HepG2 (cell line): ENCODE measurements at regions not wholly inside any gene's neighbourhood (a gene's known extent, or its start where the extent isn't known, plus 50 kb on each side); places are given as distances from the start of the nearest gene placed in this dataset.
A peak's percentile ranks its signal among the peaks of the same experiment; 100 is the strongest.
"Not testable (repeated sequence)": the region's sequence is repeated elsewhere in the genome, so short reads cannot be mapped to it uniquely, and the experiment has no call there.

ENCODE experiments used
- ATAC-seq: fragments of 200-7000 bp; cut with Tn5 transposase; 3 replicates; pipeline ENCODE4 v1.9.1; 2020; ENCODE audit warnings: mild to moderate bottlenecking, moderate library complexity
- BruUV-seq: library from RNA; stranded (reverse); fragments of 400-500 nt; replicated peaks from 2 replicates; lab custom pipeline; 2021; lab: Mats Ljungman, UMichigan
- CTCF ChIA-PET: fragments of 300-600 bp; formaldehyde crosslinking; extraction: SDS; loops from one replicate; lab custom pipeline; 2021; ENCODE audit warnings: low total read pairs, inconsistent platforms, low intra/inter-chr PET ratio; lab: Yijun Ruan, JAX
- POLR2A ChIA-PET: fragments of 350-600 bp; sonication (Branson Sonifier 250); formaldehyde crosslinking; loops from one replicate; lab custom pipeline; 2020; ENCODE audit warnings: antibody characterized with exemption, inconsistent platforms; lab: Yijun Ruan, JAX
- DNase-seq: peaks from one replicate; pipeline ENCODE4 v3.0.0-alpha.2; 2015; ENCODE audit warnings: low spot score
- FAIRE-seq: peaks from 3 replicates; lab custom pipeline; 2011; peaks lifted over from hg19 to GRCh38; lab: Jason Lieb, UNC
- H2AFZ ChIP-seq: one replicate; pipeline ENCODE4 v1.6.1; 2011; ENCODE audit warnings: low read length, inconsistent platforms
- H3K27ac ChIP-seq: fragments of 300-600 bp; 3 replicates; pipeline ENCODE4 v1.8.0; 2011; ENCODE audit warnings: mixed run types, mild to moderate bottlenecking, mixed read lengths, low read length, inconsistent platforms; ENCODE audit not compliant: insufficient read depth; ENCODE audit errors: extremely low read length
- H3K27me3 ChIP-seq, 2 experiments: fragments of 200-600 bp in 1 of 2; 2 replicates in 1 of 2; 3 replicates in 1 of 2; pipeline versions ENCODE4 v1.6.0 to v1.8.0; 2011; ENCODE audit warnings: low read length in 2 of 2, mild to moderate bottlenecking in 2 of 2, moderate library complexity in 2 of 2, inconsistent platforms in 1 of 2; ENCODE audit not compliant: insufficient read depth in 2 of 2, control insufficient read depth in 1 of 2
- H3K36me3 ChIP-seq, 2 experiments: fragments of 200-600 bp in 1 of 2; replicated peaks in 1 of 2; 2 replicates in 1 of 2; 3 replicates in 1 of 2; pipeline versions ENCODE4 v1.5.1 to v1.8.0; 2011; ENCODE audit warnings: low read length in 2 of 2, inconsistent platforms in 1 of 2; ENCODE audit not compliant: insufficient read depth in 2 of 2, control insufficient read depth in 1 of 2
- H3K4me1 ChIP-seq: 2 replicates; pipeline ENCODE4 v1.5.1; 2012; ENCODE audit warnings: low read length, inconsistent platforms; ENCODE audit not compliant: insufficient read depth
- H3K4me2 ChIP-seq: 2 replicates; pipeline ENCODE4 v1.6.0; 2011; ENCODE audit warnings: low read depth, low read length, inconsistent platforms
- H3K4me3 ChIP-seq, 3 experiments: fragments of 200-600 bp in 1 of 3; sonication (generic), shearing (Covaris generic) in 1 of 3; replicated peaks in 1 of 3; 2 replicates each; pipeline ENCODE4 v1.5.1; 2011 to 2016; ENCODE audit warnings: low read length in 3 of 3, inconsistent platforms in 2 of 3, low read depth in 2 of 3, mild to moderate bottlenecking in 2 of 3, control low read depth in 1 of 3, mixed read lengths in 1 of 3; ENCODE audit not compliant: insufficient read depth in 1 of 3
- H3K79me2 ChIP-seq: one replicate; pipeline ENCODE4 v1.6.1; 2011; ENCODE audit warnings: low read length, inconsistent platforms; ENCODE audit not compliant: insufficient read depth
- H3K9ac ChIP-seq: 2 replicates; pipeline ENCODE4 v1.6.0; 2011; ENCODE audit warnings: mild to moderate bottlenecking, low read depth, low read length, inconsistent platforms; ENCODE audit not compliant: insufficient read depth
- H3K9me3 ChIP-seq: 2 replicates; pipeline ENCODE4 v1.5.1; 2012; ENCODE audit warnings: mild to moderate bottlenecking, low read length
- H4K20me1 ChIP-seq: 2 replicates; pipeline ENCODE4 v1.6.0; 2011; ENCODE audit warnings: inconsistent platforms, mild to moderate bottlenecking, low read length, moderate library complexity; ENCODE audit not compliant: insufficient read depth
- BHLHE40 ChIP-seq: IDR thresholded peaks from 2 replicates; pipeline ENCODE4 v1.6.1; 2011; ENCODE audit warnings: low read length, improper control_type of control experiment
- BRD4 ChIP-seq: sonication (generic); formaldehyde crosslinking; IDR thresholded peaks from 2 replicates; pipeline ENCODE4 v1.4.0; 2020; ENCODE audit warnings: missing genetic modification reagents
- E2F5 ChIP-seq: sonication (generic); formaldehyde crosslinking; conservative IDR thresholded peaks from 2 replicates; pipeline ENCODE4 v1.4.0; 2020; ENCODE audit warnings: missing genetic modification reagents
- FOXJ3 ChIP-seq: sonication (generic); formaldehyde crosslinking; IDR thresholded peaks from 2 replicates; pipeline ENCODE4 v1.4.0; 2020; ENCODE audit warnings: missing genetic modification reagents, mild to moderate bottlenecking, borderline replicate concordance
- MAFF ChIP-seq: IDR thresholded peaks from 2 replicates; pipeline ENCODE4 v1.6.1; 2011; ENCODE audit warnings: low read depth, low read length, improper control_type of control experiment
- MAFK ChIP-seq, 2 experiments: IDR thresholded peaks in 1 of 2; conservative IDR thresholded peaks in 1 of 2; 2 replicates each; pipeline ENCODE4 v1.6.1; 2011; ENCODE audit warnings: improper control_type of control experiment in 2 of 2, low read length in 2 of 2
- MTERF4 ChIP-seq: sonication (generic); formaldehyde crosslinking; IDR thresholded peaks from 2 replicates; pipeline ENCODE4 v1.8.0; 2023; ENCODE audit warnings: mild to moderate bottlenecking, missing genetic modification reagents
- NFIC ChIP-seq: IDR thresholded peaks from 2 replicates; pipeline ENCODE4 v1.6.1; 2012; ENCODE audit warnings: mild to moderate bottlenecking, low read length, inconsistent platforms
- NFYB ChIP-seq: sonication (generic); formaldehyde crosslinking; IDR thresholded peaks from 2 replicates; pipeline ENCODE4 v1.4.0; 2020; ENCODE audit warnings: missing genetic modification reagents
- TFDP2 ChIP-seq: sonication (generic); formaldehyde crosslinking; IDR thresholded peaks from 2 replicates; pipeline ENCODE4 v1.4.0; 2020; ENCODE audit warnings: missing genetic modification reagents
- ZFP36 ChIP-seq: fragments of 150-350 bp; IDR thresholded peaks from 2 replicates; pipeline ENCODE4 v1.6.1; 2018; ENCODE audit warnings: borderline replicate concordance, low read length, low read depth; ENCODE audit not compliant: partially characterized antibody
- ZNF280D ChIP-seq: sonication (generic); formaldehyde crosslinking; IDR thresholded peaks from 2 replicates; pipeline ENCODE4 v1.5.1; 2020; ENCODE audit warnings: mild to moderate bottlenecking, missing genetic modification reagents
- ZNF282 ChIP-seq: fragments of 450-650 bp; IDR thresholded peaks from 2 replicates; pipeline ENCODE4 v1.6.1; 2018; ENCODE audit not compliant: partially characterized antibody
- ZNF7 ChIP-seq: IDR thresholded peaks from 2 replicates; pipeline ENCODE4 v1.6.1; 2016; ENCODE audit warnings: missing biosample characterization, missing genetic modification reagents
- ZSCAN21 ChIP-seq: sonication (generic); formaldehyde crosslinking; IDR thresholded peaks from 2 replicates; pipeline ENCODE4 v1.8.0; 2022; ENCODE audit warnings: mild to moderate bottlenecking, missing genetic modification reagents, moderate library complexity, borderline replicate concordance
- WGBS: methylation state at CpG from one replicate; pipeline ENCODE4 v1.1.6; 2017; ENCODE audit warnings: low lambda C conversion rate; 5-methylcytosine and 5-hydroxymethylcytosine counted together
- in situ Hi-C: cut with HindIII; loops from 2 replicates; pipeline ENCODE4 v1.10.0; 2017; ENCODE audit warnings: low pct_unique_long_range_greater_than_20kb; ENCODE audit not compliant: extremely low pct_ligation_motif_present
- intact Hi-C: fragments of 100-400 bp; cut with micrococcal nuclease; formaldehyde crosslinking; loops from one replicate; pipeline ENCODE4 v1.10.0; 2022; ENCODE audit not compliant: unreplicated experiment

DNA sequence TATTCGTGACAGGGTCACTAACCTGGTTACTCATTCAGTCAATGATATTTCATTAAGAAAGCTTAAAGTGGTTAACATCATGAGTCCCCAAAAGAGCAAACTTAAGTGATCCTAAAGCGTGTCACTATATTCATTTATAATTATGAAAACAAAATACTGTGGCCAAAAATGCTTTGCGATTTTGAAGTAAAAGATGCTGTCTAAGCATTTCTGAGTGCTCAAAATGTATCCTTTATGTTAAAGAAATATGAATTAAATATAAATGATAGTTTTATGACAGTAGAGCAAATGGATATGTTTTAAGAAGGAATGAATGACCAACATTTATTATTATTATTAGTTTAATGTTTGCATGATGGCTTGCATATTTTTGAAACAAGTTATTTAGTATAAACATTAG is 72.6 kb upstream of the CDC42EP3 start:
- no peak for FAIRE-seq
- no peak for TF ChIP-seq ZNF282
- no peak for TF ChIP-seq FOXJ3
- no peak for TF ChIP-seq E2F5
- no peak for TF ChIP-seq ZNF280D
- TF ChIP-seq BRD4 (CRISPR knock-in tag) = no peak
- TF ChIP-seq TFDP2 (CRISPR knock-in tag) = no peak
- TF ChIP-seq MAFF = 0 out of 2 replicates have a peak, but pooled peaks have one; percentile 20
- no peak for TF ChIP-seq ZNF7 (CRISPR knock-in tag)
- TF ChIP-seq MTERF4 = no peak
- TF ChIP-seq NFYB (CRISPR knock-in tag) = no peak
- no peak for TF ChIP-seq NFIC
- TF ChIP-seq ZFP36 = no peak
- peak; percentile 20 to 69; a peak in 2 of 4 replicates for TF ChIP-seq MAFK (conservative IDR thresholded peaks at IDR 0.05 in 1 of 2, IDR thresholded peaks at IDR 0.05 in 1 of 2; ENCODE audit: low read length in 2 of 2)
- TF ChIP-seq BHLHE40 = no peak
- no peak for TF ChIP-seq ZSCAN21 (CRISPR knock-in tag)
- Histone ChIP-seq H3K4me3 (no peak overlapping the region), H3K9ac (no peak overlapping the region), H3K4me1 (no peaks in the 10 kb centered on the region), H3K27me3 (0 out of 5 replicates have a peak, but pooled peaks cover 0 to 4% of the 10 kb centered on the region in 2 experiments), H4K20me1 (no peaks in the 10 kb centered on the region), H3K36me3 (no peaks in the 10 kb centered on the region), H3K79me2 (no peaks in the 10 kb centered on the region), H3K4me2 (no peak overlapping the region), H3K9me3 (no peaks in the 10 kb centered on the region), H2AFZ (no peak overlapping the region), H3K27ac (no peak overlapping the region)
- intact Hi-C loops = no loop called here
- no TSS peak for BruUV-seq
- no peak for DNase-seq
- no peak for ATAC-seq
- ChIA-PET CTCF (no interaction called here), POLR2A (no interaction called here)
- WGBS = 25% methylated on average over 3 of the region's 3 CpGs
- in situ Hi-C loops = no loop called here

DNA sequence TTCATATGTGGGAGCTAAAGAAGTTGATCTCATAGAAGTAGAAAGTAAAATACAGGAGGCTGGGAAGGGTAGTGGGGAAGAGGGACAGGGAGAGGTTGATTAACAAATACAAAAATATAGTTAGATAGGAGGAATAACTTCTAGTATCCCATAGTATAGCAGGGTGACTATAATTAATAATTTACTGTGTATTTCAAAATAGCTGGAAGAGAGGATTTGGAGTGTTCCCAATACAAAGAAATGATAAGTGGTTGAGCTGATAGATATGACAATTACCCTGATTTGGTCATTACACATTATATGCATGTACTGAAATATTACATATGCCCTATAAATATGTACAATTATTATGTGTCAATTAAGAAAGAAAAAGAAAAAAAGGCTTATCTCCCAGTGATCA is 73.5 kb upstream of the CDC42EP3 start:
- in situ Hi-C loops, ATAC-seq: not testable (repeated sequence)

More for the DNA sequence above, 73.5 kb upstream of the CDC42EP3 start:
- POLR2A ChIA-PET, H3K79me2 ChIP-seq, H3K4me2 ChIP-seq, H2AFZ ChIP-seq, FAIRE-seq, H3K36me3 ChIP-seq, H3K4me1 ChIP-seq, H3K27ac ChIP-seq, intact Hi-C loops, H4K20me1 ChIP-seq, DNase-seq, BruUV-seq, H3K27me3 ChIP-seq, H3K9ac ChIP-seq, H3K9me3 ChIP-seq, CTCF ChIA-PET, H3K4me3 ChIP-seq: not testable (repeated sequence)
